Type B pancreatic cell (in vitro differentiated cells): ENCODE measurements at regions not wholly inside any gene's neighbourhood (a gene's known extent, or its start where the extent isn't known, plus 50 kb on each side); places are given as distances from the start of the nearest gene placed in this dataset.
A peak's percentile ranks its signal among the peaks of the same experiment; 100 is the strongest.

ENCODE experiments used
- DNase-seq: peaks from one replicate; pipeline ENCODE4 v3.0.0; 2021; ENCODE audit warnings: mixed read lengths; ENCODE audit not compliant: unreplicated experiment; ENCODE audit errors: extremely low spot score
- H3K27ac Mint-ChIP-seq: 2 replicates; pipeline ENCODE4 v1.8.0; 2021; ENCODE audit warnings: mild to moderate bottlenecking, mixed read lengths
- H3K27me3 Mint-ChIP-seq: 2 replicates; pipeline ENCODE4 v1.8.0; 2021; ENCODE audit warnings: mixed read lengths
- H3K36me3 Mint-ChIP-seq: 2 replicates; pipeline ENCODE4 v1.8.0; 2021; ENCODE audit warnings: mixed read lengths
- H3K4me1 Mint-ChIP-seq: one replicate; pipeline ENCODE4 v1.8.0; 2021; ENCODE audit warnings: mixed read lengths; ENCODE audit not compliant: unreplicated experiment
- H3K4me3 Mint-ChIP-seq: 2 replicates; pipeline ENCODE4 v1.8.0; 2021; ENCODE audit warnings: mild to moderate bottlenecking, mixed read lengths
- H3K9me3 Mint-ChIP-seq: 2 replicates; pipeline ENCODE4 v1.8.0; 2021; ENCODE audit warnings: mixed read lengths
- TF ChIP-seq, protein P1 (sequence below): fragments of 200-600 bp; sonication (generic); conservative IDR thresholded peaks from 2 replicates; pipeline ENCODE4 v1.5.0; 2021; ENCODE audit warnings: antibody characterized with exemption, mild to moderate bottlenecking

DNA sequence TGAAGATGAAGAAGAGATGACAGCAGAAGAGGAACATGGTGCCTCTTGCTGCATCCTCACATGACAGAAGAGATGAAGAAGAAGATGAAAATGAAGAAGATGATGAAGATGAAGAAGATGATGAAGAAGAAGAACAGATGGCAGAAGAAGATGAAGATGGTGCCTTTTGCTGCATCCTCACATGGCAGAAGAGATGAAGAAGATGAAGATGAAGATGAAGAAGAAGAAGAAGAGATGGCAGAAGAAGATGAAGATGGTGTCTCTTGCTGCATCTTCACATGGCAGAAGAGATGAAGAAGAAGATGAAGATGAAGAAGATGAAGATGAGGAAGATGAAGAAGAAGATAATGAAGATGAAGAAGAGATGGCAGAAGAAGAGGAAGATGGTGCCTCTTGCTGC, 63.7 kb upstream of the HPF1 start:
- no peak overlapping the region for H3K27ac Mint-ChIP-seq
- no peak overlapping the region for H3K4me3 Mint-ChIP-seq
- TF ChIP-seq, protein P1, sequence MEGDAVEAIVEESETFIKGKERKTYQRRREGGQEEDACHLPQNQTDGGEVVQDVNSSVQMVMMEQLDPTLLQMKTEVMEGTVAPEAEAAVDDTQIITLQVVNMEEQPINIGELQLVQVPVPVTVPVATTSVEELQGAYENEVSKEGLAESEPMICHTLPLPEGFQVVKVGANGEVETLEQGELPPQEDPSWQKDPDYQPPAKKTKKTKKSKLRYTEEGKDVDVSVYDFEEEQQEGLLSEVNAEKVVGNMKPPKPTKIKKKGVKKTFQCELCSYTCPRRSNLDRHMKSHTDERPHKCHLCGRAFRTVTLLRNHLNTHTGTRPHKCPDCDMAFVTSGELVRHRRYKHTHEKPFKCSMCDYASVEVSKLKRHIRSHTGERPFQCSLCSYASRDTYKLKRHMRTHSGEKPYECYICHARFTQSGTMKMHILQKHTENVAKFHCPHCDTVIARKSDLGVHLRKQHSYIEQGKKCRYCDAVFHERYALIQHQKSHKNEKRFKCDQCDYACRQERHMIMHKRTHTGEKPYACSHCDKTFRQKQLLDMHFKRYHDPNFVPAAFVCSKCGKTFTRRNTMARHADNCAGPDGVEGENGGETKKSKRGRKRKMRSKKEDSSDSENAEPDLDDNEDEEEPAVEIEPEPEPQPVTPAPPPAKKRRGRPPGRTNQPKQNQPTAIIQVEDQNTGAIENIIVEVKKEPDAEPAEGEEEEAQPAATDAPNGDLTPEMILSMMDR, result no peak
- no peaks in the 10 kb centered on the region for H3K9me3 Mint-ChIP-seq
- no peaks in the 10 kb centered on the region for H3K4me1 Mint-ChIP-seq
- no peaks in the 10 kb centered on the region for H3K36me3 Mint-ChIP-seq
- no peak for DNase-seq
- peaks cover 14% of the 10 kb centered on the region for H3K27me3 Mint-ChIP-seq

DNA sequence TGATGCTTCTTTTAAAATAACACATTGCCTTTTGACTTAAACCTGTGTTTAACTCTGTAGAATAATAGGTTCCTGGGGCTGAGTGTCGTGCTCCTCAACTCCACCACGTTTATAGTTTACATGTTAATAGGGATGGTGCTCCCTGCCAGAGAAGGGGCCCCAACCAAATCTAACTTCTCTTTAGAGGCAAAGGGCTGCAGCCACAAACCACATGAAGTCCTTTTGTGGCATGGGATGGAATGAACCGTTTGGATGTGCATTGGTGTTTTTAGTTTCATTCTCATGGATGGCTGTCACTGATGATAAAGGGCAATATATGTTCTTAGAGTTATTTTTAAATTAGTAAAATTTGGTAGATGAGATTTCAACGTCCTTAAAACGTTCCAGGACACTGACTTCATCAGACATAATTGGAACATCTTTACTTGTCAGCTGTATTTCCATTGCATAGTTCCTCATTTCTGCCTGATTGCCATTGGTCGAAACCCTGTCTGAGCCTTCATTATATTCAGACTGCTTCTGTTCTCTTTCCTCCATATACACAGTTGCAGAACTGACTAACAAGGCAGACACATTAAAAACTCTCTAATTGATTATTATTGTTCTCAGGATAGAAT, 60.4 kb upstream of the HPF1 start:
- Mint-ChIP-seq H3K4me1 (no peaks in the 10 kb centered on the region), H3K9me3 (no peaks in the 10 kb centered on the region), H3K36me3 (no peaks in the 10 kb centered on the region), H3K27ac (no peak overlapping the region), H3K4me3 (no peak overlapping the region), H3K27me3 (peaks cover 15% of the 10 kb centered on the region)
- TF ChIP-seq, protein P1, result no peak
- no peak for DNase-seq

DNA sequence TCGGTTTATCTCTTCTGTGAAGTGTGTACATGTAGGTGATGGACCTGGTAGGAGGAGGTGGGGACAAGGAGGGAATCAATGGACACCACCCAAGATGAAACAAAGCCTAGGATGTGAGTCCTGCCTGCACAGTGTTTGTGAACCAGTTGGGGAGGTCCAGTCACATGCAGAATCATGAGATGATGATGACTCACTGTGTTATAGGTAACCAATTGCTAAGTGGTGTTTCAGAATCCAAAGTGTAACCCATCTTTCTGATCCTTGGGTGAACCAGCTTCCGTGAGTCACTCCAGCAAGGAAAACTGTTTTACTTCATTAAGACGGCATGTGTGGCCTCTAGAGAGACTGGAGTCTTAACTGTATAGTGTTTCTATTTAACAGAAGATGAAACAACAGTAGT, 57.9 kb upstream of the HPF1 start:
- no peak for DNase-seq
- Mint-ChIP-seq H3K36me3 (no peaks in the 10 kb centered on the region), H3K9me3 (no peaks in the 10 kb centered on the region), H3K4me3 (no peak overlapping the region), H3K4me1 (no peaks in the 10 kb centered on the region), H3K27ac (no peak overlapping the region), H3K27me3 (peaks cover 15% of the 10 kb centered on the region)
- TF ChIP-seq, protein P1, result no peak

DNA sequence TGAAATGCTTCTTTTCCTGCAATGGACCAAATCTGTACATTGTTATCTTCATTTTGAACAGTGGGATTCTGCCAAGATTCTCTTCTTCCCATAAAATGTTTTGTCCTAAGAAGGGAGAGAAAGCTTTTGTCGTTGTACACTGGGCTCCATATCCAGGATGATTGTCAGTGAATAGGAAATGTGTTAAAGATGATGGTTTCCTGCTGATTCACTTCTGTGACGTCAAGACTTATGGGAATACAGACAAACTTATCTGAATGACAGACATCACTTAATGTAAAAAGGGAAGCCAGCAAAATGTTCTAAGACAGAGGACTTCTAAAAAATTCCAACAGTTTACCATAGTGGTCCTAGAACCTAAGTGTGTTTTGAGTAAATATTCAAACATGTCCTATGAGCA, 53.7 kb upstream of the HPF1 start:
- H3K27me3 Mint-ChIP-seq, result peaks cover 9% of the 10 kb centered on the region
- H3K4me1 Mint-ChIP-seq, result peaks cover 5% of the 10 kb centered on the region
- H3K27ac Mint-ChIP-seq, result no peak overlapping the region
- TF ChIP-seq, protein P1, result no peak
- DNase-seq, result no peak
- H3K36me3 Mint-ChIP-seq, result no peaks in the 10 kb centered on the region
- no peaks in the 10 kb centered on the region for H3K9me3 Mint-ChIP-seq
- no peak overlapping the region for H3K4me3 Mint-ChIP-seq

DNA sequence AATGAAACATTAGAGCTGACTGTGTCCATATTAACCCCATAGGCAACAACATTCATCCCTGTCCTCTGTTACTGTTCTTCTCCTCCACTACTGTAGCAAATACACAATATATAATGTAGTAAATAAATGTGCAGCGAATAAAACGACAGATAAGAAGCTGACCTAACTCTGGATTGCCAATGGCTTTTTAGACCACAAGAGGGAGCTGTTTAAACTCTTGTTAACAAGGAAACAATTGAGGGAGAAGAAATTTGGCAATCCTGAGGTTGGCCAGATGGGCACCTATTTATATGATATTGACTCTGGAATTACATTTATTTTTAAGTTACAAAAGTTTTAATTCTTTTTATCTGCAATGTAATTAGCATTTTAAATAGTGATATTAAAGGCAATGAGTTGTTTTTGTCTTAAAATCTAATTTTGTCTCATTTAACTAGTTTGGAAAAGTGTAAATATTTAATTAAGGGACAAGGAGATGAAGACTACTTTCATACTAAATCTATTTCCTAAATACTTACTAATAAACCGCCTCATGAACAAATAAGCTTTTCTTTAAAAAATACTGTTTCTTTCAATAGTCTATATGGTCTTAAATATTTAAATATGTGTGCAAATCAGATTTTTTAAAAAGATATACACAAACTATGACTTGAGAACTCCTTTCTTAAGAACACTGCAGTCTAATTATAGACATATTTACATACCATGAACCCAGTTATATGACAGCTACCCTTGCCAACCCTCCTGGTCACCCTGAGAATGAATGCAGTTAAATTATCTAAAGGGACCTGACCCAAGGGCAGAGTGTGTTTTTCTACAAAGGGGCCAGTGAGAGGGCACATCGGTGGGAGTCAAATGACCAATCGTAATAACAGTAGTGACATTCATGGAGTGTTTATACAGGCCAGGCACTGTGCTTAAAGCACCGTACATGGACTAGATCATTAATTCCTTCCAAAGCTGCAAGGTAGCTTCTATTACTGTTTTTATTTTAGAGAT, 52.9 kb upstream of the HPF1 start:
- TF ChIP-seq, protein P1, result peak; percentile 95
- Mint-ChIP-seq H3K36me3 (no peaks in the 10 kb centered on the region), H3K4me1 (peaks cover 5% of the 10 kb centered on the region), H3K27ac (no peak overlapping the region), H3K9me3 (no peaks in the 10 kb centered on the region), H3K4me3 (no peak overlapping the region), H3K27me3 (peaks cover 4% of the 10 kb centered on the region)
- no peak for DNase-seq
